GM18505 (cell line): ENCODE measurements at regions not wholly inside any gene's neighbourhood (a gene's known extent, or its start where the extent isn't known, plus 50 kb on each side); places are given as distances from the start of the nearest gene placed in this dataset.

Source experiments
- ATAC-seq: cut with Tn5 transposase; IDR thresholded peaks from one replicate; pipeline ENCODE4 v1.9.1; 2021; ENCODE audit not compliant: unreplicated experiment
- POLR2A ChIP-seq: IDR thresholded peaks from 4 replicates; pipeline ENCODE4 v1.6.1; 2011; ENCODE audit warnings: borderline replicate concordance; ENCODE audit not compliant: insufficient read depth, insufficient read length; ENCODE audit errors: extremely low read depth

GRCh38 chr16:49081554-49081953 is 200.1 kb downstream of the CBLN1 start:
- ATAC-seq, result no peak

DNA sequence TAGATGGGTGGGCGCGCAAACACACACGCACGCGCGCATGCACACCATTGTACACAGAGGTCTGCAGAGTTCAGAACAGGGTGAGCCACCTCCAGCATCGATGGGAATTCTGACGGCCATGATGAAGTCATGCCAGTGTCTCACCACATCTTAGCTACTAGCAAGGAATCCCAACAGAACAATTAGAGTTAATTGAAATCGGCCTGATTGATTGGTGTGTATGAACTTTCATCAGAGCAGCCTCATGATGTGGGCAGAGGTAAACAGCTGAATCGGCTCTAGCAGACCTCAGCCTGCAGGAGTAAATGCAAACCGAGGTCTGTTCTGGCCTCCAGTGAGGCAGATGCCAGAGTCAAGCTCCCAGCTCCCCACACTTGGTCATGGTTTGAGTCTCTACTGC is 200.6 kb downstream of the CBLN1 start:
- TF ChIP-seq POLR2A, result no peak
- ATAC-seq, result no peak

More at GRCh38 chr16:49081554-49081953, 200.1 kb downstream of the CBLN1 start:
- no peak for TF ChIP-seq POLR2A

GRCh38 chr16:49078571-49078970 is 203.1 kb downstream of the CBLN1 start:
- ATAC-seq, result no peak
- TF ChIP-seq POLR2A, result no peak

DNA sequence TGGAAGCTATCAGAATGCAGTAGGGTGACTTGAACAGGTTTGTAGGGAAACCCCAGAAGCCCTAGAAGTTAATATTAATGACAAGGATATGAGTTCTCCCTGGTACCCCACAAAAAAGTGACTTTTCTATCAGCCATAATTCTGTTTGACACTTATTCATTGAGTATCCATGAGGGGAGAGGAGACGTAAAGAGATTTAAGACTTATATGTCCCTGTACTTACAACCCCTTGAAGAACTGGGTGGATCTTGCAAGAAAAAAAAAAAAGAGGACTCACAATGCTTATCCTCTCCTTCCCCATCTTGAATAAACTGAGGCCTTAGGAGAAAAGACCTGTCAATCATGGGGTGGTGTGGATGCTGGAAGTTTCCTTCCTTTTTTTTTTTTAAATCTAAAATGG is 203.5 kb downstream of the CBLN1 start:
- no peak for TF ChIP-seq POLR2A
- no peak for ATAC-seq

- ATAC-seq, result no peak
- no peak for TF ChIP-seq POLR2A
These were observed 205.9 kb downstream of the CBLN1 start for GRCh38 chr16:49075709-49076108.

DNA sequence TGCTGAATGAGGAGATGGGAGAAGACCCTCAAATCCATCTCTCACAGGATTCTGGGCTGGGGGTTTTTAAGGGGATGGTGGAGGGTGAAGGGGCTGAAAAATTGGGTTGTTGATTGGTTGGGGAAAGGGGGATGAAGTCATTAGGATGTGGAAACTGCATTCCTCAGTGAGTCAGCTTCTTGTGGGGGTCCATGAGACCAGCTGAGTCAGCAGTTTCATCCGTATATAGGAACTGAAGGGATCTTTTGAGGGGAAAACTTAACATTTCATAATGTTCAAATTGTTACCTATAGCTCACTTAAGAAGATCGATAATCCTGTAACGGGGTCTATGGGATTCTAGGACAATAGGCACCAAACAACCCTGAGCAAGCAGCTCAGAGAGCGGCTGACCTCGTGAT is 213.4 kb downstream of the CBLN1 start:
- TF ChIP-seq POLR2A, result no peak
- ATAC-seq, result no peak

DNA sequence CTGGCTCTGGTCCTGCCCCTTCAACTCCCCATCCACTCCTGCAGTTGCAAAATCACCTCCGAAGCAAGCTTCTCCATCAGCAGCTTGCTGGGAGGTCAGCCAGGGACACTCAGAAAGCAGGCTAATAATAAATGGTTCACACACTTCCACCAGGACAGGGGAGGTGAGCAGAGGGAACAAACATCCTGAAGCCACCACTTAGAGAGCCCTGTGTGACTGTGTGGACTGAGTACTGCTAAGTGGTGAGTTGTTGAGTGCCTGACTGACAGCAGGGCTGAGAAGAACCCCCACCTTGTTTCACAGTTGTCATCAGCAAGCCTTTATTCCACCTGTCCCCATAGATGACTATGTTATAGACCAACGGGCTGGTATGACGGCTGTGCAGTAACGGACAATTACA is 213.9 kb downstream of the CBLN1 start:
- no peak for ATAC-seq
- TF ChIP-seq POLR2A, result no peak

- ATAC-seq, result no peak
- TF ChIP-seq POLR2A, result no peak
These were observed 220.4 kb downstream of the CBLN1 start for GRCh38 chr16:49061137-49061714.

GRCh38 chr16:49060728-49061127 is 220.9 kb downstream of the CBLN1 start:
- ATAC-seq, result no peak
- TF ChIP-seq POLR2A, result no peak

GRCh38 chr16:49058382-49058781 is 223.3 kb downstream of the CBLN1 start:
- no peak for ATAC-seq
- TF ChIP-seq POLR2A, result no peak

- ATAC-seq, result no peak
- TF ChIP-seq POLR2A, result no peak
These were observed 223.7 kb downstream of the CBLN1 start for GRCh38 chr16:49057936-49058335.

DNA sequence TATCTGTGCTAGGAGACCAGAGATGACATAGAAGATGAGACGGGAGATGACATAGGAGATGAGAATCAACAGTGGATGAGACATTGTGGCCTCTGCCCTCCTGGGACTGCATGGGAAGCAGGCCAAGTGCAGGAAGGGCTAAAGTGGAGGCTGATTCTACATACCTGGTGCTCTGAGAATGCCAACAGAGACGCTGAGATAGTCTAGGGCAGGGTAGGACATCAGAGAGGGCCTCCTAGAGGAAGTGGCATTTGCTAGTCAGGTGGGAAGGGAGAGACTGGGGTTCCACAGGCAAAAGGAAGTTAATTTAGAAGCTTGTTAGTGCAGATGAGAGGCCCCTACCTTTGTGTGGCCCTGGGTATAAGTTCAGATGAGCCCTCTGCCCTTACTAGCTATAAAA is 224.2 kb downstream of the CBLN1 start:
- no peak for TF ChIP-seq POLR2A
- ATAC-seq, result no peak

- ATAC-seq, result no peak
- TF ChIP-seq POLR2A, result no peak
These were observed 225.1 kb downstream of the CBLN1 start for GRCh38 chr16:49056546-49056945.

DNA sequence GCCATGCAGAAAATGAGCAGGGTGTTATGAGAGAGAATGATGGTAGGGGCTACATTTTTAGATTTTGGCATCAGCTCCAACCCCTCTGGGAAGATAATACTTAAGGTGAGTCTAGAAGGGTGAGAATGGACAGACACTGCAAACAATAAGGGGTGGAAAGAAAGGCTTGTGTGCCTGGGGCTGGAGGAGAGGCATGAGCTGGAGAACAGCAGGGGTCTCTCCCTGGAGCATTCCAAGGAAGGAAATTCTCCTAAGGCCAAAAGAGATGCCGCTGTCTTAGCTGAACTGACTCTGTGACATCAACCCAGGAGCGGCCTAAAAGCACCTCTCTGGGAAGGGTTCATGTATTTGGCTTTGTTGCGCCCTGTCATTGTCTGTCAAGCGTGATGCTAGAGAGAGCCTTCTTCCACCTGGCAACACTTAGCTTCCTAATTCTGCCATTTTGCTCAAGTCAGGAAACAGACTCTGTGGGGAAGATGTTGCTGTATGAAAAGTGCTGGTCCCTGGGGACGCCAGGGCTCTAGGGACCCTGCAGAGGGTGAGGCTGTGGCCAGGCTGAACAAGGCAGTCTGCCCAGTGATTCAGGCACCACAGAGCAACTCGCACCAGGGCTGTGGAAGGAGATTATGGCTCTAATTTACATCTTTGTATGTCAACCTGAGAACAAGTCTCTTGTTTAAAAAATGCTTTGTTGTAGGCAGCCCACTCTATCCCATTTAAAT is 225.7 kb downstream of the CBLN1 start:
- ATAC-seq, result no peak
- no peak for TF ChIP-seq POLR2A
